Uterus (tissue), 2 donors: ENCODE measurements at regions not wholly inside any gene's neighbourhood (a gene's known extent, or its start where the extent isn't known, plus 50 kb on each side); places are given as distances from the start of the nearest gene placed in this dataset.

ENCODE experiments used
- POLR2A ChIP-seq, 2 donors: fragments of 450-650 bp; IDR thresholded peaks; one replicate each; pipeline ENCODE4 v1.6.1; 2016; ENCODE audit warnings: antibody characterized with exemption in 2 of 2, mild to moderate bottlenecking in 1 of 2, moderate library complexity in 1 of 2
- TF ChIP-seq, protein P1 (sequence below), 4 experiments: fragments of 200-600 bp in 2 of 4; fragments of 450-650 bp in 2 of 4; sonication (generic) in 2 of 4; IDR thresholded peaks; one replicate each; pipeline ENCODE4 v1.5.1; 2016 to 2019; ENCODE audit warnings: antibody characterized with exemption in 4 of 4, mild to moderate bottlenecking in 2 of 4, moderate library complexity in 1 of 4

DNA sequence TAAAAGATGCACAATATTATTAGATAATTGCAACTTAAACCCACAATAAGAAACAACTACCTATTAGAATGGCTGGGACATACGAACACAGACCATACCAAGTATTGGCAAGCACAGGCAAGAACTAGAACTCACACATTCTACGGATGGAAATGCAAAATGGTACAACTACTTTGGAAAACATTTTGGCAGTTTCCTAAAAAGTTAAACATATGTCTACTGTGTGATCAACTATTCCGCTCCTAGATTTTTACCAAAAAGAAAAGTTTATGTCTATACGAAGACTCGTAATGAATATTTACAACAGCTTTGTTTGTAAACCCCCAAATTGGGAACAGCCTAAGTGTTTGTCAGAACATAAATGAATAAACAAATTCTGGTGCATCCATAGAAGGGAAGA lies 194.7 kb downstream of the FGFR2 start:
- TF ChIP-seq POLR2A (IDR thresholded peaks at IDR 0.05) = no peak
- TF ChIP-seq, protein P1, sequence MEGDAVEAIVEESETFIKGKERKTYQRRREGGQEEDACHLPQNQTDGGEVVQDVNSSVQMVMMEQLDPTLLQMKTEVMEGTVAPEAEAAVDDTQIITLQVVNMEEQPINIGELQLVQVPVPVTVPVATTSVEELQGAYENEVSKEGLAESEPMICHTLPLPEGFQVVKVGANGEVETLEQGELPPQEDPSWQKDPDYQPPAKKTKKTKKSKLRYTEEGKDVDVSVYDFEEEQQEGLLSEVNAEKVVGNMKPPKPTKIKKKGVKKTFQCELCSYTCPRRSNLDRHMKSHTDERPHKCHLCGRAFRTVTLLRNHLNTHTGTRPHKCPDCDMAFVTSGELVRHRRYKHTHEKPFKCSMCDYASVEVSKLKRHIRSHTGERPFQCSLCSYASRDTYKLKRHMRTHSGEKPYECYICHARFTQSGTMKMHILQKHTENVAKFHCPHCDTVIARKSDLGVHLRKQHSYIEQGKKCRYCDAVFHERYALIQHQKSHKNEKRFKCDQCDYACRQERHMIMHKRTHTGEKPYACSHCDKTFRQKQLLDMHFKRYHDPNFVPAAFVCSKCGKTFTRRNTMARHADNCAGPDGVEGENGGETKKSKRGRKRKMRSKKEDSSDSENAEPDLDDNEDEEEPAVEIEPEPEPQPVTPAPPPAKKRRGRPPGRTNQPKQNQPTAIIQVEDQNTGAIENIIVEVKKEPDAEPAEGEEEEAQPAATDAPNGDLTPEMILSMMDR (IDR thresholded peaks at IDR 0.05) = no peak
